SW 1271 (cell line): ENCODE measurements at regions not wholly inside any gene's neighbourhood (a gene's known extent, or its start where the extent isn't known, plus 50 kb on each side); places are given as distances from the start of the nearest gene placed in this dataset.
"Not testable (repeated sequence)": the region's sequence is repeated elsewhere in the genome, so short reads cannot be mapped to it uniquely, and the experiment has no call there.

Experiments used
- DNase-seq, 2 experiments: peaks; one replicate each; lab custom pipeline; 2025; lab: John Stamatoyannopoulos, UW

DNA sequence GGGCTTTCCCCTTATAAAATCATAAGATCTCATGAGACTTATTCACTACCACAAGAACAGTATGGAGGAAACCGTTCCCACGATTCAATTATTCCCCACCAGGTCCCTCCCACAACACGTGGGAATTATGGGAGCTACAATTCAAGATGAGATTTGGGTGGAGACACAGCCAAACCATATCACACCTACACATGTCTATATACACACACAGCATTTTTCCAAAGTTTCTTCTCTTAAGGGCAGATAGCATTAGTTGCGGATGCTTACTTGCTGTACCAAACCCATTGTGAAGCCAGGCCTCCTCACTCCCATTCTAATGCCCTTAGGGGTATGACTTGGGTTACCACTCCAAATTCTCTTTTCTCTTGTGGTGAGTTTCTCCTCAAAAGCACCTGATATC lies 104.1 kb upstream of the RAP1B start:
- DNase-seq, result no peak

GRCh38 chr12:68507657-68508056 lies 103.0 kb upstream of the RAP1B start:
- DNase-seq, result no peak

GRCh38 chr12:68508576-68508975 lies 102.1 kb upstream of the RAP1B start:
- no peak for DNase-seq

- DNase-seq, result no peak
These were observed 101.5 kb upstream of the RAP1B start for GRCh38 chr12:68509242-68509641.

- no peak for DNase-seq
These were observed 100.3 kb upstream of the RAP1B start for GRCh38 chr12:68510397-68510796.

DNA sequence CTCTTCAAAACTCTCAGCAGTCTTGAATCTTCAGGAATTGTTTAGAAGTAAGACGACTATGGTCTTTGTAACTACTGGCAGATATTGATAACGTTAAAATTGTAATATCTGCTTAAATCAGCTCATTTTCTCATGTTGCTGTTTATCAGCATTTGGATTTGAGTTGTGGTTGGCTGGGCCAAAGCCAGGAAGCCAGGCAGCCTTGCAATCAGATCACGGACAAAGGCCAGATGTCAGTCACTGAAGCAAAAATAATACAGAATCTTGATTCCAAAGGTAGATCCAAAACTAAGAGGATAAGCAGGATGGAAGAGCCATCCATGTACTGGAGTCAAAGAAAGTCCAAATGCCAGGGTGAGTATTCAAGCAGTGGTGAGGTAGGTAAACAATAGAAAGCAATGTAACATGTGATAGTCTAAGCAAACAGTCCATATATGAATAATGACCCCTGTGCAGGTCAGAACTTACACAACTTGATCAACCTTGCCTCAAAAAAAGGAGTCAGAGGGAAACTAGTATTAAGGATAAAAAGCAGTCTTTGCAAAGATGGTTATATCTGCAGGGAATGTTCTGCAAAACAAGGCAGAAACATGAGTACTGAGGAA lies 95.8 kb upstream of the RAP1B start:
- DNase-seq, result no peak

GRCh38 chr12:68515793-68516192 lies 94.9 kb upstream of the RAP1B start:
- DNase-seq, result no peak

- no peak for DNase-seq
These were observed 89.3 kb upstream of the RAP1B start for GRCh38 chr12:68521321-68521839.

- DNase-seq, result no peak
These were observed 88.7 kb upstream of the RAP1B start for GRCh38 chr12:68521848-68522502.

DNA sequence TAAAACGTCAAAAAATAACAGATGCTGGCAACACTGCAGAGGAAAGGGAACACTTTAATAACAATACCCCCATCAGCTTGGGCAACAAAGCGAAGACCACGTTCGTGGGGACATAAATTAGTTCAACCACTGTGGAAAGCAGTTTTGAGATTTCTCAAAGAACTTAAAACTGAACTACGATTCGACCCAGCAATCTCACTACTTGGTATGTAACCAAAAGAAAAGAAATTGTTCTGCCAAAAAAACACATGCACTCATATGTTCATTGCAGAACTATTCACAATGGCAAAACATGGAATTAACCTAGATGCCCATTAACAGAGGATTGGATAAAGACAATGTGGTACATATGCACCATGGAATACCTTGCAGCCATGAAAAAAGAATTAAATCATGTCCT lies 81.2 kb upstream of the RAP1B start:
- no peak for DNase-seq

DNA sequence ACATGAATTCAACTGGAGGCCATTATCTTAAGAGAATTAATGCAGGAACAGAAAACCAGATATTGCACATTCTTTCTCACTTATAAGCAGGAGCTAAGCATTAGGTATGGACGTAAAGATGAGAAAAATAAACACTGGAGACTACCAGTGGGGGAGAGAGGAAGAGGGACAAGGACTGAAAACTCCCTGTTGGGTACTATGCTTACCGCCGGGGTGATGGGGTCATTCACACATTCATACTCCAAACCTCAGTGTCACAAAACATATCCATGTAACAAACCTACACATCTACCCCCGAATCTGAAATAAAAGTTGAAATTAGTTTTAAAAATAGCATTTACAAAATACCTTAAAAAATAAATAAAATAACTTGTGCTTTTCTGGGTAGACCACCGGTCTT lies 80.8 kb upstream of the RAP1B start:
- no peak for DNase-seq

GRCh38 chr12:68530299-68530698 lies 80.4 kb upstream of the RAP1B start:
- DNase-seq, result no peak

DNA sequence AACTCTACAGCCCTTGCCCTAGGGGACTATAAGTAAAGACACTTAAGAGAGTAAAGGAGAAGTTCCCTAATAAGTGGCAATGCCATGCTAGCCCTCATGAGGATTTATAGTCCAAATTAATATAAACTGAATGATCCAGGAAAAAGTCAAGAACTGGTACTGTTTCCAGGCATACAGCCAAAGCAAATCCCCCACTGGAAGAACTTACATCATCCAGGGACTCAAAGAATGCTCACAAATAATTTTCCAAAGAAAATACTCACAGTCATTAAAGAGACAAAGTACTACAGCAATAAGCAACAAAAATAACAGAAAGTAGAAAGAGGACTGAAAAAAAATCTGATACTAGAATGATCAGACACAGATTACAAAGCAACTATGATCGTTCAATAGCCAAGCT lies 79.7 kb upstream of the RAP1B start:
- DNase-seq, result no peak

DNA sequence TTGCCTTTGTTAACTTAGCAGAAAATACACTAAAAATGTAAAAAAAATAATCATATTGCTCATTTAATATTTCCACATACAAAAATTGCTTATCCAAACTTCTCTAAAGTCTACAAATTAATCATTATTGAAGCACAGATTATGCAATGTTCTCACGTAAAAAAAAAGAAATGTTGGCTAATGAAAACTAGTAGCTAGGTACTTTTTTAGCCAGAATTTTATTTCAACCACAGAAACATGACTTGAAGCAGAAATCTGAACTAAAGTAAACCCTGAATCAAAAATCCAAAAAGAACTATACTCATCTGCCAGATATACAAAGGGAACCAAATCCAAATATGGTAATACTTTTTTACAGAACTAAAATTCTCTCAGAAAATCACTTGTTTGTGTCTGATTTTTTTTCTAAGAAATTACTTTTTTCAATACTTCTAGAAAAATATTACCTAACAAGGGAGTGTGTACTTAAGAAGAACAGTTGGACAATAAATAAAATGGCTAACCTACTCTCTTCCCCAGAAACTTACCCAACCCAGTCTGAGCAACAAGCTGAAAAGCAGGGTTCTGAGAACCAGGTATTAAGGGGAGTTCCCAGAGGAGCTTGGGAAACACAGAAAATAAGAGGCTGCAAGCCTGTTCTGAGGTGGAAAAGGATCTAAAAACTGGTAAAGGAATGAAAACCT lies 78.4 kb upstream of the RAP1B start:
- DNase-seq, result no peak

- DNase-seq, result no peak
These were observed 77.8 kb upstream of the RAP1B start for GRCh38 chr12:68532887-68533248.

DNA sequence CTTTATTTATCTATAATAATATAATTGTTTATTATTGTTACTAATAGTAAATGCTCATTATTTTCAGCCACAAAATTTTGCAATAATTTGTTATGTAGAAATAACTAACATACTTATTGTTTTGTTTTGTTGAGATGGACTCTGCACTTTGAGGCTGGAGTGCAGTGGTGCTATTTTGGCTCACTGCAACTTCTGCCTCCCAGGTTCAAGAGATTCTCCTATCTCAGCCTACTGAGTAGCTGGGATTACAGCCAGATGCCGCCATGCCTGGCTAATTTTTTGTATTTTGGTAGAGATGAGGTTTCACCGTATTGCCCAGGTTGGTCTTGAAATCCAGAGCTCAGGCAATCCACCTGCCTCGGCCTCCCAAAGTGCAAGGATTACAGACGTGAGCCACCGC lies 76.6 kb upstream of the RAP1B start:
- DNase-seq, result no peak

- no peak for DNase-seq
These were observed 73.7 kb upstream of the RAP1B start for GRCh38 chr12:68536885-68537485.

DNA sequence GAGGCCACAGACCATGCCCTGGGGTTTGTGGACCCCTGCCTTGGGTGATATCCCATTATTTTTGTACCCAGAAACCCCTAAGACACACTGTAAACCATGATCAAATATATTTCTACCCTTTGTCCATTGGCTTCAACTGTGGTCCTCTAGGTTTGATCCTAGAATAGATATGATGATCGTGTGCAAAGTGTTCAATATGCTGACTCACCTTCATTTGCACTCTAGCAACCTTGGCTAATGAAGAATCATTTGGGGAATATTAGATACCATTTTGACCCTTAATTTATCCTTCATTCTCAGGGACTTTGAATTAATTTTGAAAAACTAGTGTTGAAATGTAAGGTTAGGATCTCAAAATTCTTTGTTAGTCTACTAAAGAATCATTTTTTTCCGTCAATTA lies 73.1 kb upstream of the RAP1B start:
- no peak for DNase-seq

GRCh38 chr12:68538726-68539614 lies 71.7 kb upstream of the RAP1B start:
- DNase-seq, result no peak

DNA sequence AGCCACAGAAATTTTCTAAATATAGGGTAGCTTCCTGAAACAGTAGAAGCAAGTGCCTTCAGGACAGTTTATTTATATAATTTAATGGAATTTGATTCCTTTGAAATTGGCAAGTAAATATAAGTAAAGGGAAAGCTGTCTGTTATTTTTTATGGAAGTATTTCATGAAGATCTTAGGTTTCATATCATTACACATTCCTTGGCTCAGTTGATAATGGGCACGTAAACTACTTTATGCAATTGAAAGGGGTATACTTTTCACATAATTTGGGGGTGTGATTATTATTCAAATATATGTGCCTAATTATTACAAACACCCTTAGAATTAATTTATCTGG lies 71.1 kb upstream of the RAP1B start:
- no peak for DNase-seq

DNA sequence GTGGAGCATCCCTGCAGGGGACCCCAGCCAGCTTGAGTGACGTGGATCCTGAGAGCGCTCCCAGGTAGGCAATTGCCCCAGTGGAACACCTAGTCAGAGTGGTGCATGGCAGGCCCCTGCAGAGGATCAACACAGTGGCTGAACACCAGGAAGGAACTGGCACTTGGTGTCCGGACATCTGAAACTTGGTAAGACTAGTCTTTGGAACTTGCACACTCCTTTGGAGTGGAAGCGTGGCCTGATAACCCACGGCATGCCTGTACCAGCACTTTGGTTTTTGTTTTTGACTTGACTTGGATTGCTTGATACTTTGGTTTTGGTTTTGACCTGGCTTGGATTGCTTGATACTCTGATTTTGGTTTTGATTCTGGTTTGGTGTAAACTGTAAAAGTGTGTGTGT lies 69.9 kb upstream of the RAP1B start:
- DNase-seq, result not testable (repeated sequence)

DNA sequence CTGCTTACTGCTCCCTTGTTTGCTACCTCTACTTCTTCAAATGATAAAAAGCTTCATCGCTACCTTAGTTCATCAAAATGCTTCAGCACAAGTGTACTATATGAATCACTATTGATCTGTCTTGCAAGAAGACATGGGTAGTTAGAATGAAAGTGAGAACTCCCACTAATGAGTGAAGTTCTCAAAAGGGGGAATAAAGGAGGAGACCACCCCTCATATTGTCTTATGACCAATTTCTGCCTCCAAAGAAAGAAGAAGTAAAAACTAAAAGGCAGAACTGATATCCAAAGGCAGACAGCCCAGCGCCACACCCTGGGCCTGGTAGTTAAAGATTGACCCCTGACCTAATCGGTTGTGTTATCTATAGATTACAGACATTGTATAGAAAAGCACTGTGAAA lies 63.4 kb upstream of the RAP1B start:
- DNase-seq, result not testable (repeated sequence)
